Coronary artery (tissue), 2 donors: ENCODE measurements at regions not wholly inside any gene's neighbourhood (a gene's known extent, or its start where the extent isn't known, plus 50 kb on each side); places are given as distances from the start of the nearest gene placed in this dataset.

Source experiments
- DNase-seq: peaks from one replicate; pipeline ENCODE4 v3.0.0-alpha.2; 2017; ENCODE audit warnings: low spot score
- H3K27ac ChIP-seq, 2 donors: fragments of 200-600 bp; sonication (generic); one replicate each; pipeline ENCODE4 v1.5.1; 2016 to 2019
- H3K4me3 ChIP-seq: fragments of 200-600 bp; sonication (generic); 2 replicates; pipeline ENCODE4 v1.5.1; 2016; ENCODE audit warnings: mild to moderate bottlenecking, moderate library complexity
- CTCF ChIP-seq: fragments of 200-600 bp; sonication (generic); IDR thresholded peaks from one replicate; pipeline ENCODE4 v1.5.1; 2019; ENCODE audit warnings: antibody characterized with exemption

DNA sequence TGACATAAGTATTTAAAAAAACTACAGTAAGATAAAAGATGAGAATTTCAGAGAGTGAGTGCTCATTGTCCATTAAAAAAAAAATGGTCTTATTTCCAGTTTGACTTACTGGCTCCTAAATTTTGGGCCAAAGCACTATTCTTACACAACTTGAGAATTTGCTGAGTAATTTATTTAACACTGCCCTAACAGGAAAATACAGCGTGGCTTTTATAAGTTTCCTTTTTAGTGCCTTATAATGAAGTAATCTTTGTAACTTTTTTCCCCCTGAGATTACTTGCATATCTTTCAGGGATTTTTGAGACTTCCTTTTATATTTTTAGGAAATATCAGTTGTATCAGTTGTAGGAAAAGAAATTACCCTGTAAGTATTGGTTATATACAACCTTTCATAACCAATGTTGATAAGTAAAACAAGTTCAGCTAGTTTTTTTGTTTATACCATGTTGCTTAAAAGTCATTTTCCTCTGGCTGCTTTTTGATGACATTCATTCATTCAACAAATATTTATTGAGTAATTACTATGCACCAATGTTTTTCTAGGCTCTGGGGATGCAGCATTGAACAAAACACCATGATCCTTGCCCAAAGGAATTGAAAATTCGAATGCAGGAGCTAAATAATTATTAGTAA is 106.4 kb upstream of the SGK1 start:
- TF ChIP-seq CTCF: no peak
- H3K27ac ChIP-seq: no peak overlapping the region
- DNase-seq: no peak
- no peak overlapping the region for H3K4me3 ChIP-seq

DNA sequence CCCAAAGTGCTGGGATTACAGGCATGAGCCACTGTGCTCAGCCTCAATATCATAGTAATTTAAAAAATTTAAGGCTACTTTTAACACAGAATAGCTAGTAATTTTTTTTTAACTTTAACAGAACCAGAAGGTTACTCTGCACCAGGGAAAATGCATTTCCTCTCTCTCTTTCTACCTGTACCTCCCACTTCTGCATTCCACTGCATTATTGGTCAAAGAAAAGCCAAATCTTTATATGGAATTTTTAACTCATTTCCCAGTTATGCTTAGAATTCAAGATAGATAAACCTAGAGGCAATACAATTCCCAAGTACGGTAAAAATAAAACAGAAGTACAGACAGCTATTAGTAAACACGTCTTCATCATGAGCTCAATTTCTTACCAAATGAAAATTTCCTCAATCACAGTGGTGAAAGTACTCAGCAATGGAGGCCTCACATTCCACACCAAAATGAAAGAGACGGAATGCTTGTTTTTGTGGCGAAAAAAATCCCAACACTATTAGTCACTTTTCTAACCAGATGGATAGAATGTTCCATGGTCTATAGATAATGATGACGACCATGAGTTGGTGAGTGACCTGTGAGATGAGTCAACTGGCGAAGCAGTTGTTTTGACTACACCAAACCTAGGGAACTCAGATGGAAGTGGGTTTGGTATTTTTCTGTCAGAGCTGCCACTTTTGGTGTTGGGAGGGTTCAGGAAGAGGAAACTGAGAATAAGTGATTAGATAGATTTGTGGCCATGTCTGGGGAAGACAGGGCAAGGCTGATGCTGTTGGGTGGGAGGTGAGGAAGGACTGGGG is 104.7 kb upstream of the SGK1 start:
- Histone ChIP-seq H3K27ac (no peak overlapping the region), H3K4me3 (no peak overlapping the region)
- DNase-seq: no peak
- no peak for TF ChIP-seq CTCF

DNA sequence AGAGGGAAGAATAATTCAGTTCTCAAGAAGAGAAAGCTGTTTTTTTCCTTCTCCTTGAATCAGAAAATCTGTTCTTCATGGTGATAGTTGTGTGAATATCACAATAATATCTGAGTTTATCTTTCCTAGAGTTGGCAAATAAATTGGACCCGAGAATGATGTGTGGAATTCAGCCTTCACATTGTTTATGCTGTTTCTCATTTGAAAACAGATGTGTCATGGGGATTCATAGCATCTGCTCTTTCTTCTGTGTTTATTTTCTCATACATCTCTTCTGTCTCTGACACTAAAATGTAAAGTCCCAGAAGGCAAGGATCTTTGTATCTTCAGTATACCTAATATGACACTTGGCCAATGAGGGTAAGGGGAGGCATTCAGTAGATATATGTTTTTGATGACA is 103.6 kb upstream of the SGK1 start:
- H3K4me3 ChIP-seq: no peak overlapping the region
- no peak for DNase-seq
- no peak overlapping the region for H3K27ac ChIP-seq
- TF ChIP-seq CTCF: no peak

GRCh38 chr6:134420614-134421181 is 102.8 kb upstream of the SGK1 start:
- no peak for TF ChIP-seq CTCF

GRCh38 chr6:134419716-134420115 is 101.8 kb upstream of the SGK1 start:
- Histone ChIP-seq H3K4me3 (no peak overlapping the region), H3K27ac (no peak overlapping the region)
- DNase-seq: no peak
- TF ChIP-seq CTCF: no peak

More at GRCh38 chr6:134420614-134421181, 102.8 kb upstream of the SGK1 start:
- H3K27ac ChIP-seq: no peak overlapping the region
- H3K4me3 ChIP-seq: no peak overlapping the region
- DNase-seq: no peak

DNA sequence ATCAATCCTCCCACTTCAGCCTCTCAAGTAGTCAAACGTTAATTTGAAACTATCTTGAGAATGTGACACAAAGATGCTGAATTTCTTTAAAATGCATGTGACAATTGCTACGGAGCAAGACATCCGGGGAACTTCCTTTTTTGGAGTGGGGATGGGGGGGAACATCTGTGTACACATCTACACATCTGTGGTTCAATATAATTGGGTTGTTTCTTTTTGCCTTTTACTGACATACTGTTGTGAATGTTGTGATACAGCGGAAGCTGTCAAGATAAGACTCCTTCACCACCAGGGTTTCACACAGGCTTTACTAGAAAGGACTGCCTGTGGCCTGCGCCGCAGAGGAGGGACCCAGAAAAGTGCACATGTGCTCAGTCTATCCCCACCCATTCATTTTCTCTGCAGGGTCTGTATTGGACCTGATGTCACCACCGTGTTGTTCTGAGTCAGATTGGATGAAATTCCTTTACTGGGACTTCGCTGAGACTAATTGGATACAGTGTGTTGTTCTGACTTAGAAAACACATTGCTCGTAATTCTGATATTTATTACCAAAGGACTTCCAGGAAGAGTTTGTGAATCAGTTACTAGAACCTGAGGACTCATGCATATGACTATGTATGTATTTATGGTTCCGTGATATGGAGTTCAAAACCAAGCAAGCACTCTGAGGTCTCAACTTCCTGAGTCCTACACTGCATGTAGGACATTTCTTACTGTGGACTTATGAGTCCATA is 98.7 kb upstream of the SGK1 start:
- DNase-seq: no peak
- Histone ChIP-seq H3K27ac (no peak overlapping the region), H3K4me3 (no peak overlapping the region)
- no peak for TF ChIP-seq CTCF
